SH-SY5Y (cell line): ENCODE measurements at regions not wholly inside any gene's neighbourhood (a gene's known extent, or its start where the extent isn't known, plus 50 kb on each side); places are given as distances from the start of the nearest gene placed in this dataset.

Experiments used
- GATA2 ChIP-seq: IDR thresholded peaks from 2 replicates; pipeline ENCODE4 v1.6.1; 2011; ENCODE audit warnings: mild to moderate bottlenecking, low read depth, low read length
- GATA3 ChIP-seq: IDR thresholded peaks from 2 replicates; pipeline ENCODE4 v1.6.1; 2011; ENCODE audit warnings: low read depth, mild to moderate bottlenecking, low read length, moderate library complexity

DNA sequence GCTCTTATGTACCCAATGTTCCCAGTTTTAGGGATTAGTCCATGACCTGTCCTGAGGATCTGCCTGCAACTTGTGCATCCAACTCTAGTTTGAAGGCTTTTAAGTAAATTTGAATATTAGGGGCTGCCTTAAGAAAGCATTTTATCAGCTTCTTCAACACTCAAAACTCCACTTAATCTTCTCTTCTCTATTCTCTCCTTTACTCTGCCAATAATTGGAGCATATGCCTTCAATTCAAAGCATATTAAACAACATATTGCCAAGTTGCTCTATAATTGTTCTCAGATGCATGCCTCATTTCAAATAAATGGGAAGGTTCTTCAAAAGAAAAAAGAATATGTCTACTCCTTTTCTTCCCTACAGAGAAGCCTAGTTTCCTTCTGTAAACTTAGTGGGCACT is 84.8 kb upstream of the NCKAP5 start:
- no peak for TF ChIP-seq GATA2
- TF ChIP-seq GATA3: no peak
